ENCODE measurements at regions not wholly inside any gene's neighbourhood (a gene's known extent, or its start where the extent isn't known, plus 50 kb on each side); places are given as distances from the start of the nearest gene placed in this dataset.

DNA sequence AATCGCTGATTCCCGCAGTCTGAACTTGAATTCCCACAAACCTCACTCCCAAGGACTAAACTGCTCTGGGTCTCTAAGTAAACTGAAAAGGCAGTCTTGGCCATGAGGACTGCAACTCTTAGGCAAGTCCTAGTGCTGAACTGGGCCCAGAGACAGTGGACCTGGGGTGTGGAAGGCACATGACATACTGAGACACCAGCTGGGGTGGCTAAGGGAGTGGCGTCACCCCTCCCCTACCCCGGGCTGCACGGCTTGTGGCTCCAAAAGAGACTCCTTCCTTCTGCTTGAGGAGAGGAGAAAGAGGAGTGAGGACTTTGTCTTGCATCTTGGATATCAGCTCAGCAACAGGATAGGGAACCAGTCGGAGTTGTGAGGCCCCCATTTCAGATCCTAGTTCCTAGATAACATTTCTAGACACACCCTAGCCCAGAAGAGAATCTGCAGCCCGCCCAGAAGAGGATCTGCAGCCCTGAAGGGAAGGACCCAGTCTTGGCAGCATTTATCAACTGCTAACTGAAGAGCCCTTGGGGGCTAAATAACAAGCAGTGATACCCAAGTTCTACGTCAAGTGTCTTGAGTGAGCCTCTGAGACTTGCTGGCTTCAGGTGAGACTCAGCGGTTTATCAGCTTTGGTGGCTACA lies 110.7 kb upstream of the C3orf80 start:
- Histone ChIP-seq H3K27me3 (replicated peaks; ENCODE audit: insufficient read depth) (no peaks in the 10 kb centered on the region), H3K9me3 (no peaks in the 10 kb centered on the region), H3K4me1 (replicated peaks) (no peaks in the 10 kb centered on the region), H3K27ac (no peak overlapping the region), H3K4me3 (no peak overlapping the region), H3K36me3 (no peaks in the 10 kb centered on the region)
- intact Hi-C loops (cut with DNase I): no loop called here
- 89% methylated on average over 9 of the region's 9 CpGs for WGBS
- TF ChIP-seq POLR2AphosphoS5 (IDR thresholded peaks at IDR 0.05): no peak
- no peak for TF ChIP-seq POLR2A (IDR thresholded peaks at IDR 0.05)
- TF ChIP-seq, protein P1, sequence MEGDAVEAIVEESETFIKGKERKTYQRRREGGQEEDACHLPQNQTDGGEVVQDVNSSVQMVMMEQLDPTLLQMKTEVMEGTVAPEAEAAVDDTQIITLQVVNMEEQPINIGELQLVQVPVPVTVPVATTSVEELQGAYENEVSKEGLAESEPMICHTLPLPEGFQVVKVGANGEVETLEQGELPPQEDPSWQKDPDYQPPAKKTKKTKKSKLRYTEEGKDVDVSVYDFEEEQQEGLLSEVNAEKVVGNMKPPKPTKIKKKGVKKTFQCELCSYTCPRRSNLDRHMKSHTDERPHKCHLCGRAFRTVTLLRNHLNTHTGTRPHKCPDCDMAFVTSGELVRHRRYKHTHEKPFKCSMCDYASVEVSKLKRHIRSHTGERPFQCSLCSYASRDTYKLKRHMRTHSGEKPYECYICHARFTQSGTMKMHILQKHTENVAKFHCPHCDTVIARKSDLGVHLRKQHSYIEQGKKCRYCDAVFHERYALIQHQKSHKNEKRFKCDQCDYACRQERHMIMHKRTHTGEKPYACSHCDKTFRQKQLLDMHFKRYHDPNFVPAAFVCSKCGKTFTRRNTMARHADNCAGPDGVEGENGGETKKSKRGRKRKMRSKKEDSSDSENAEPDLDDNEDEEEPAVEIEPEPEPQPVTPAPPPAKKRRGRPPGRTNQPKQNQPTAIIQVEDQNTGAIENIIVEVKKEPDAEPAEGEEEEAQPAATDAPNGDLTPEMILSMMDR (IDR thresholded peaks at IDR 0.05): no peak
- no peak for DNase-seq (ENCODE audit: low spot score)

DNA sequence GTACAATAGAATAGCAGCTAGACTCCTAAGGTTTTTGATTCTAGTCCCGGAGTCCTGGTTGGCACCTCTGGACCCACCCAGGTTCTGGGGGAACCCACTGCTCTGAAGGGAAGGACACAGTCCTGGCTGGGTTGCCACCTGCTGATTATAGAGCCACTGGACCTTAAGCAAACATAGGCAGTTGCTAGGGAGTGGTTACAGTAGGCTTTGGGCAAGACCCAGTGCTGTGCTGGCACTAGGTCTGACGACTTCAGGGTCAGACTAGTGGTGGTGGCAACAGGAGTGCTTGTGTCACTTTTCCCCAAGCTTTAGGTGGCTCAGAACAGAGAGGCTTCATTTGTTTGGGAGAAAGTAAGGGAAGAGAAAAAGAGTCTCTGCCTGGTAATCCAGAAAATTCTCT lies 109.8 kb upstream of the C3orf80 start:
- no peaks in the 10 kb centered on the region for H3K4me1 ChIP-seq (replicated peaks)
- TF ChIP-seq POLR2AphosphoS5 (IDR thresholded peaks at IDR 0.05) (no peak), POLR2A (IDR thresholded peaks at IDR 0.05) (no peak)
- no peaks in the 10 kb centered on the region for H3K36me3 ChIP-seq
- intact Hi-C loops (cut with DNase I): no loop called here
- DNase-seq (ENCODE audit: low spot score): no peak
- no peaks in the 10 kb centered on the region for H3K27me3 ChIP-seq (replicated peaks; ENCODE audit: insufficient read depth)
- H3K4me3 ChIP-seq: no peak overlapping the region
- H3K27ac ChIP-seq: no peak overlapping the region
- H3K9me3 ChIP-seq: no peaks in the 10 kb centered on the region
- WGBS: 74% methylated on average over 2 of the region's 2 CpGs

DNA sequence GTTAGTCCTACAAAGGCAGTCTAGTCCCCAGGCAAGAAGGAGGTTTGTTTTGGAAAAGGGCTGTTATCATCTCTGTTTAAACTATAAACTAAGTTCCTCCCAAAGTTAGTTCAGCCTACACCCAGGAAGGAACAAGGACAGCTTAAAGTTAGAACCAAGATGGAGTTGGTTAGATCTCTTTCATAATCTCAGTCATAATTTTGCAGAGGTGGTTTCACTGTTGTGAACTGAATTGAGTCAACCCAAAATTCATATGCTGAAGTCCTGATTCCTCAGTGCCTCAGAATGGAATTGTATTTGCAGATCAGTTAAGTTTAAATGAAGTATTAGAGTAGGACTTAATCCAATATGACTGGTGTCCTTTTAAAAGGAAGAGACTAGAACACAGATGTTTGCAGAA lies 101.0 kb upstream of the C3orf80 start:
- Histone ChIP-seq H3K4me1 (replicated peaks) (no peaks in the 10 kb centered on the region), H3K36me3 (no peaks in the 10 kb centered on the region), H3K27ac (no peak overlapping the region), H3K27me3 (replicated peaks; ENCODE audit: insufficient read depth) (no peaks in the 10 kb centered on the region), H3K9me3 (no peaks in the 10 kb centered on the region), H3K4me3 (no peak overlapping the region)
- intact Hi-C loops (cut with DNase I): no loop called here
- TF ChIP-seq POLR2AphosphoS5 (IDR thresholded peaks at IDR 0.05): no peak
- TF ChIP-seq, protein P1 (IDR thresholded peaks at IDR 0.05): no peak
- no peak for DNase-seq (ENCODE audit: low spot score)

DNA sequence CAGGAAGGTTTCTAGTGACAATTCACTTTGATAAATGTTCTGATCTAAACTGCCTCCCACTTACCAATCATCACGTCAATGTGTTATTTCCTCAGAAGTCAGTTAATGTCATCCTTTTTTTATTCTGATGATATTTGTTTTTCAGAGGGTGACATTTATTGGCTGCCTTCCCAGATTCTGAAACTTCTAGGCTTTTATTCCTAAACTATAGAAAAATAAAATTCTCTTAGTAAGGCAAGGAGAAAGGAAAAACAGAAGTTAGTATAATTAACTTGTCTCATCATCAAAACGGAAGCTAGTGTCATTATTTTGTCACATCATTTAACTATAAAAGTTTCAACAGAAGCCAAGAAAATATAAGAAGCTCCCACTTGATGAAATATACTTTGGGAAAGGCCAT lies 100.0 kb upstream of the C3orf80 start:
- intact Hi-C loops (cut with DNase I): no loop called here
- H3K36me3 ChIP-seq: no peaks in the 10 kb centered on the region
- no peaks in the 10 kb centered on the region for H3K27me3 ChIP-seq (replicated peaks; ENCODE audit: insufficient read depth)
- DNase-seq (ENCODE audit: low spot score): no peak
- no peaks in the 10 kb centered on the region for H3K9me3 ChIP-seq
- H3K4me3 ChIP-seq: no peak overlapping the region
- 16% methylated on average over 2 of the region's 2 CpGs for WGBS
- H3K27ac ChIP-seq: no peak overlapping the region
- no peak for TF ChIP-seq POLR2AphosphoS5 (IDR thresholded peaks at IDR 0.05)
- TF ChIP-seq POLR2A (IDR thresholded peaks at IDR 0.05): no peak
- TF ChIP-seq, protein P1 (IDR thresholded peaks at IDR 0.05): no peak
- H3K4me1 ChIP-seq (replicated peaks): no peaks in the 10 kb centered on the region

DNA sequence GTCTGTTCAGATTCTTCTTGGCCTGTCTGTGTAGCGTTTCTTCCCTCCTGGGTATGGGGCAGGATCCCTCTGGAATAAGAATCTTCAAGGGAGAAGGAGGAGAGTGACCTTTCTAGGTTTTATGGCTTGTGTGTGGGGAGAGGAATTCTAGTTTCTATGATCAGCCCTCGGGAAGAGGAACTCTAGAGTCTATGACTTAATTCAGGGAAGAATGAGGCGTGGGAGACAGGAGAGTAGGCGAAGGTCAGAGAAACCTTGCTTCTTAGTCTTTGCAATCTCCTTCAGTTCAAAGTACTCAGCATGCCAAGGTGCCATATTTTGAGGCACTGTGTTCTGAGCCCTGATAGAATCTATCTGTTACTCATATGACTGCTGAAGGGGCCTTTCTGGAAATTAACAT lies 99.2 kb upstream of the C3orf80 start:
- no peak overlapping the region for H3K4me3 ChIP-seq
- intact Hi-C loops (cut with DNase I): no loop called here
- no peaks in the 10 kb centered on the region for H3K27me3 ChIP-seq (replicated peaks; ENCODE audit: insufficient read depth)
- no peak for DNase-seq (ENCODE audit: low spot score)
- no peak overlapping the region for H3K27ac ChIP-seq
- no peaks in the 10 kb centered on the region for H3K36me3 ChIP-seq
- no peaks in the 10 kb centered on the region for H3K9me3 ChIP-seq
- TF ChIP-seq, protein P1 (IDR thresholded peaks at IDR 0.05): no peak
- TF ChIP-seq POLR2A (IDR thresholded peaks at IDR 0.05) (no peak), POLR2AphosphoS5 (IDR thresholded peaks at IDR 0.05) (no peak)
- WGBS: 64% methylated on average over 4 of the region's 4 CpGs
- H3K4me1 ChIP-seq (replicated peaks): no peaks in the 10 kb centered on the region

All from prostate gland (tissue), 2 donors.